Endothelial cell (in vitro differentiated cells): ENCODE measurements at regions not wholly inside any gene's neighbourhood (a gene's known extent, or its start where the extent isn't known, plus 50 kb on each side); places are given as distances from the start of the nearest gene placed in this dataset.

Source experiments
- DNase-seq: peaks from one replicate; pipeline ENCODE4 v3.0.0; 2021; ENCODE audit warnings: low spot score
- H3K27ac Mint-ChIP-seq: one replicate; pipeline ENCODE4 v1.8.0; 2021; ENCODE audit warnings: mixed read lengths, inconsistent platforms; ENCODE audit not compliant: unreplicated experiment
- H3K27me3 Mint-ChIP-seq: one replicate; pipeline ENCODE4 v1.8.0; 2021; ENCODE audit warnings: mild to moderate bottlenecking, moderate library complexity, mixed read lengths, inconsistent platforms; ENCODE audit not compliant: unreplicated experiment
- H3K36me3 Mint-ChIP-seq: one replicate; pipeline ENCODE4 v1.8.0; 2021; ENCODE audit warnings: mild to moderate bottlenecking, low read depth, mixed read lengths, inconsistent platforms; ENCODE audit not compliant: unreplicated experiment
- H3K4me1 Mint-ChIP-seq: one replicate; pipeline ENCODE4 v1.8.0; 2021; ENCODE audit warnings: mild to moderate bottlenecking, mixed read lengths, inconsistent platforms; ENCODE audit not compliant: unreplicated experiment
- H3K4me3 Mint-ChIP-seq: one replicate; pipeline ENCODE4 v1.8.0; 2021; ENCODE audit warnings: mild to moderate bottlenecking, mixed read lengths, inconsistent platforms; ENCODE audit not compliant: unreplicated experiment
- H3K9me3 Mint-ChIP-seq: one replicate; pipeline ENCODE4 v1.8.0; 2021; ENCODE audit warnings: mixed read lengths, inconsistent platforms; ENCODE audit not compliant: unreplicated experiment
- TF ChIP-seq, protein P1 (sequence below): fragments of 200-600 bp; sonication (generic); IDR thresholded peaks from one replicate; pipeline ENCODE4 v1.5.0; 2021; ENCODE audit warnings: antibody characterized with exemption; ENCODE audit not compliant: unreplicated experiment

DNA sequence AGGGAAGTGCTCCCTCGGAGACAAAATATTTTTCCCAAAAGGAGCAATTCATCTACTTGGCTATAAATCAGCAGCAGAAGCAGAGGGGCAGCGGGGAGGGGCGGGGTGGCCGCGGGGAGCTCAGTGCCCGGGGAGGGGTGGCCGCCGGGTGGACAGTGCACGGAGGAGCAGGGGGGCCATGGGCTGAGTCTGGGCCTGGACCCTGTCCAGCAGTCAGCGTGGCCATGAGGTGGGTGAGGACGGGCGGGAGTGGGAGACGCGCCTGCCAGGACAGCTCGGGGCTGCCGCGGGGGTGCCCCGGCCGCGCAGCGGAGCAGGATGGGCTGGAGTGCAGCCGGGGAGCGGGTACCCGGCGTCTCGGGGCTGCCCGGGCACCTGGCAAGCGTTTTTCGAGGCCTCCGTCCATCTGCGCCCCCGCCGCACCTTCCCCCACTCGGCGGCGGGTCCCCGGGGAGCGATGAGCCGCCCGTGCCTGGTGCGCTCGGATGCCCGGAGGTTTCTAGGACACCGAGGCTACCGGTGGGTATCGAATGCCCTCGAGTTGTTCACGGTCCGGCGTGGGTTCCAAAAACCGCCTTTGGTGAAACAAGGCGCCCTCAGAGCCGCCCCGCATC is 229.5 kb downstream of the THBS2 start:
- DNase-seq, result no peak
- Mint-ChIP-seq H3K4me3 (no peak overlapping the region), H3K9me3 (no peaks in the 10 kb centered on the region), H3K36me3 (peaks cover 3% of the 10 kb centered on the region), H3K27me3 (no peaks in the 10 kb centered on the region), H3K4me1 (no peaks in the 10 kb centered on the region), H3K27ac (no peak overlapping the region)
- TF ChIP-seq, protein P1, sequence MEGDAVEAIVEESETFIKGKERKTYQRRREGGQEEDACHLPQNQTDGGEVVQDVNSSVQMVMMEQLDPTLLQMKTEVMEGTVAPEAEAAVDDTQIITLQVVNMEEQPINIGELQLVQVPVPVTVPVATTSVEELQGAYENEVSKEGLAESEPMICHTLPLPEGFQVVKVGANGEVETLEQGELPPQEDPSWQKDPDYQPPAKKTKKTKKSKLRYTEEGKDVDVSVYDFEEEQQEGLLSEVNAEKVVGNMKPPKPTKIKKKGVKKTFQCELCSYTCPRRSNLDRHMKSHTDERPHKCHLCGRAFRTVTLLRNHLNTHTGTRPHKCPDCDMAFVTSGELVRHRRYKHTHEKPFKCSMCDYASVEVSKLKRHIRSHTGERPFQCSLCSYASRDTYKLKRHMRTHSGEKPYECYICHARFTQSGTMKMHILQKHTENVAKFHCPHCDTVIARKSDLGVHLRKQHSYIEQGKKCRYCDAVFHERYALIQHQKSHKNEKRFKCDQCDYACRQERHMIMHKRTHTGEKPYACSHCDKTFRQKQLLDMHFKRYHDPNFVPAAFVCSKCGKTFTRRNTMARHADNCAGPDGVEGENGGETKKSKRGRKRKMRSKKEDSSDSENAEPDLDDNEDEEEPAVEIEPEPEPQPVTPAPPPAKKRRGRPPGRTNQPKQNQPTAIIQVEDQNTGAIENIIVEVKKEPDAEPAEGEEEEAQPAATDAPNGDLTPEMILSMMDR, result no peak

DNA sequence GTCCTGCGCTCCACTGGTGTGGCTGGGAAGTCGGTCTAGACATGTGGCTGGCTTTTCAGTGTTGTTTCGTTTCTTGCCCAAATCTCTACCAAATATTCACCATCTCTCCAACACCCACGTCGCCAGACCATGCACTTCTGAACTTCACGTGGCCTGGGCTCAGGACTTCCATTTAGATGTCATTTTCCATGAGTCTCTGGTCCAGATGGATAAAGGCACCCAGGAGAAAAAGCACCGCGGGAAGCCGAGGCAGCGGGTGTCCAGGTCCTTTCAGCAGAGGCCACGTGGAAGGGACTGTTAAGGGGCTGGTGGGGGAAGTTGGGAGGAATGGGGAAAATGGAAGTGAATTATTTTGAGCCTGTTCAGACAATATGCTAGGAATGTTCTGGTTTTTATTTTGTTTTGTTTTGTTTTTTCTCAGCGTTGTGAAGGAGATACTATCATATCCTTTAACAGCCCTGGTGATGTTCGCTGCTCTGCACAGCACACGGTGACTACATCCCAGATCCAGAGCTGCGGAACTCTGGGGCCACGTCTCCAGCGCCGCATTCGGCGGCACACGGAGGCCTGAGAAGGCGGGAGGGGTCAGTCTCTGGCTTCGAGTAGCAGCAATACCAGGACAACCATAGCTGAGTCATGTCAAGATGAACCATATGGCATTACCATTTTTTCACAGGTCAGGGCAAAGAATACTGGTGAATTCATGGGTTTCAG is 230.3 kb downstream of the THBS2 start:
- no peaks in the 10 kb centered on the region for H3K27me3 Mint-ChIP-seq

DNA sequence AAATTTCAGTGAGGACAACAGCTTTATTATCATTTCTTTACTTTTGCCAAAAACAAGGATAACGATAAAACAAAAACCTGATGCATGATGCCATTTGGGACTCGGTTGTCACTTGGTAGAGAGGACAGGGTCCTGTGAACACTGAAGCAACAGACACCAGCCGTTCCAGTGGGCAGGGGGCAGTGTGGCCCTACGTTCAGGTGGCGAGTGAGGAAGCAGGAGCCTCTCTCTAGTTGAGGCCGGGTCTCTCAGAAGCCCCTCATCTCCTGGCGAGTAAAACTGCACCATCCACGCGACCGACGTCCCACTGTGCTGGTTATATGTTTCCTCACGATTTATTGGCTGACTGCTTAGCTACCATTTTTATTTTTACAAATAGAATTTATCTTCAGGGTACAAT is 231.6 kb downstream of the THBS2 start:
- Mint-ChIP-seq H3K4me3 (no peak overlapping the region), H3K36me3 (peaks cover 3% of the 10 kb centered on the region), H3K4me1 (peaks cover 7% of the 10 kb centered on the region), H3K27ac (no peak overlapping the region), H3K27me3 (no peaks in the 10 kb centered on the region), H3K9me3 (no peaks in the 10 kb centered on the region)
- TF ChIP-seq, protein P1, result no peak
- no peak for DNase-seq

More for the DNA sequence above, 230.3 kb downstream of the THBS2 start:
- peaks cover 3% of the 10 kb centered on the region for H3K36me3 Mint-ChIP-seq
- TF ChIP-seq, protein P1, result no peak
- H3K9me3 Mint-ChIP-seq, result no peaks in the 10 kb centered on the region
- H3K27ac Mint-ChIP-seq, result no peak overlapping the region
- H3K4me3 Mint-ChIP-seq, result no peak overlapping the region
- H3K4me1 Mint-ChIP-seq, result peaks cover 3% of the 10 kb centered on the region
- no peak for DNase-seq

DNA sequence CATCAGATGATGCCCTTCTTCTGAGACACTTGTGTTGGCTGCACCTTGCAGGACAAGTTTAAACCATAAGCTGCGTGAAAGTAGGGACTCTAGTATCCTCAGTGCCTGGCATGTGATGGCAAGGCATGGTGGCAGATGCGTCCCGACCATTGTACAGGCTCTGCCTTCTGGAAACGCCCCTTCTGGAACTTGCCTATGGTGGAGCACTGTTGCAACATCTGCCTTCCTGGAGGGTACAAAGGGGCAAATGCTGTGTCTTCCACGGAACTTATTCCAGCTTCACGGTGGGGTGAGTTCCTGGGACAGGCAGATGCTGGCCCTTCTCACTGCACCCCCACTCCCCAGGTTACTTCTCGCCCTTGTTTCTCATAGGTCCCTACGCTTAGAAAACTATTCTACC is 232.8 kb downstream of the THBS2 start:
- H3K27me3 Mint-ChIP-seq, result no peaks in the 10 kb centered on the region
- H3K27ac Mint-ChIP-seq, result no peak overlapping the region
- no peaks in the 10 kb centered on the region for H3K9me3 Mint-ChIP-seq
- peaks cover 3% of the 10 kb centered on the region for H3K36me3 Mint-ChIP-seq
- no peak overlapping the region for H3K4me3 Mint-ChIP-seq
- peaks cover 7% of the 10 kb centered on the region for H3K4me1 Mint-ChIP-seq
- TF ChIP-seq, protein P1, result no peak
- no peak for DNase-seq
